Skin epidermis (tissue), 12 donors: ENCODE measurements at regions not wholly inside any gene's neighbourhood (a gene's known extent, or its start where the extent isn't known, plus 50 kb on each side); places are given as distances from the start of the nearest gene placed in this dataset.
"Not testable (repeated sequence)": the region's sequence is repeated elsewhere in the genome, so short reads cannot be mapped to it uniquely, and the experiment has no call there.

Source experiments
- H3K27ac ChIP-seq, 21 experiments: fragments of 200-600 bp; sonication (generic) in 11 of 21; one replicate each; pipeline ENCODE4 v1.5.0; 2020; ENCODE audit warnings: mild to moderate bottlenecking in 3 of 21, inconsistent platforms in 2 of 21, moderate library complexity in 2 of 21
- H3K4me3 ChIP-seq, 7 experiments: fragments of 200-600 bp; sonication (generic) in 2 of 7; one replicate each; pipeline ENCODE4 v1.5.0; 2020; ENCODE audit warnings: inconsistent platforms in 2 of 7, mild to moderate bottlenecking in 2 of 7, moderate library complexity in 1 of 7

DNA sequence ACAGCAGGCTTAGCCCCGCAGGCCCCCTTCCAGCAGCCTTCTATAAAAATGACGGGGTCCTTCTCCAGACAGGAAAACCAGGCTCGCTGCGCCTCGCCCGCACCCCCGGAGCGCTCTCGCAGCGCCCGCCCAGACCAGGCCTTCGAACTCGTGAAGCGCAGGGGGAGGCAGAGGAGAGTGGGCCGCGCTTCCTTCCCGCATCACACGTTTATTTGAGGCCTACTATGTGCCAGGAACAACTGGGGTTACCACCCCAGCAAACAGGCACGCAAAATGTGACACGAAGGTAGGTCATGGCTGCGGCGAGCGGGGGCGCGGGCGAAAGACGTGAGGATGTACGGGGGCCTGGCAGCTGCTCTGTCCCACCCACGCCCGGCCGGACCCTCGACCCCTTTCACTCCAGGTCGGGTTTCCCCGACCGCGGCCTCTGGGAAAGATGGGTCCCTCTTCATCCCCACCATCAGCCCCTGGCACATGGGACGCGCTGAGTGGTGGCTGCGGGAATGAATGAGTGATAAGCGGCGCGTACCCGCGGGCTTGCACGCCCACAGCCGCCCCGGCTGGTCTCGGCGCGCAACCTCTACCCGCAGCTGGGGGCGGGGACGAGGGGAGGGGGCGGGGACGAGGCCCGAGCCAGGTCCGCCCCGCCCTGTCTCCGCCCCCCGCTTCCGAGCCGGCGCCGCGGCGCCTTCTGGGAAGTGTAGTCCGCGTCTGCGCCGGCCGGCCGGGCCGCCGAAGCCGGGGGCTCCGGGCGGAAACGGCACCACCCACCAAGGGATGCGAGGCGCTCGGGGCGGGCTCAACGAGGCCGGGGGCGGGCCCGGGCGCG is 59.1 kb downstream of the ZNF467 start:
- H3K4me3 ChIP-seq: peak overlapping the region; percentile 48 to 76 (median 52)
- H3K27ac ChIP-seq: peak overlapping the region in 15 of 21 experiments; percentile 1 to 87 (median 78)

DNA sequence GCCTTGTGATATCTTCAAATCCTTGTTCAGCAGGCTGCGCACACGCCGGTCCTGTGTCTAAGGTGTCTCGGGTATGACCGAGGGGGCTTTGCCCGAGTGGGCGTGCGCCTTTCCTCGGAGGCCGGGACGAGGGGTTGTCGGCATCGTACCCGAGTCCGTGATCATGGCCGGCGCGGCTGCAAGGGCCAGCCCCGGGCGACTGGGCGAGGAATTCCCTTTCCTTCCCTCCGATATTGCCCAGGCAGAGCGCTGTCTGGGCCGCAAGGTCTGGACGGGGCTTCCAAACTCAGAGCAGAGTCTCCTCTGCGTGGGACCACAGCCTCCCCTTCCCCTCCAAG is 59.7 kb downstream of the ZNF467 start:
- Histone ChIP-seq H3K27ac (no peak overlapping the region), H3K4me3 (peak overlapping the region in 3 of 7 experiments; percentile 48 to 76 (median 52))

DNA sequence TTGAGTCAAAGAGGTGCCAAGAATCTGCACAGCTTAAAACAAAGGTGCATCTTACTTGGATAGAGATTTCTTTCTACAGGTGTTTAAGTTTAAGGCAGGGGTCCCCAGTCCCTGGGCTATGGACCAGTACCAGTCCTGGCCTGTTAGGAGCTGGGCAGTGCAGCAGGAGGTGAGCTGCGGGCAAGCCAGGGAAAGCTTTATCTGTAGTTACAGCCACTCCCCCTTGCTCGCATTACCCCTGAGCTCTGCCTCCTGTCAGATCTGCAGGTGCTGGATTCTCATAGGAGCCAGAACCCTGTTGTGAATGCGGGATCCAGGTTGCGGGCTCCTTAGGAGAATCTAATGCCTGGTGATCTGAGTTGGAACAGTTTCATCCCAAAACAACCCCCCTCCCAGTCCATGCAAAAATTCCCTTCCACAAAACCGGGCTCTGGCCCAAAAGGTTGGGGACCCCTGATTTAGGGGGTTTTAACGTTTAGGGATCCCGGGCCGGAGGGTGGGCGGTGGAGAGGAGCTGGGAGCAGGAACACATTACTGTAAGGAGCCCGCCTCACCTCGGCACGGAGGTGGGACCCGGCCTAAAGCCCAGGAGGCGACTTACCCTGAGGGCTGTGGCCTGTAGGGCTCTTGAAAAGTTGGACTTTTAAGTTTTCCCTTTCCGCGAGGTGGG is 60.2 kb downstream of the ZNF467 start:
- H3K4me3 ChIP-seq: no peak overlapping the region
- no peak overlapping the region for H3K27ac ChIP-seq

DNA sequence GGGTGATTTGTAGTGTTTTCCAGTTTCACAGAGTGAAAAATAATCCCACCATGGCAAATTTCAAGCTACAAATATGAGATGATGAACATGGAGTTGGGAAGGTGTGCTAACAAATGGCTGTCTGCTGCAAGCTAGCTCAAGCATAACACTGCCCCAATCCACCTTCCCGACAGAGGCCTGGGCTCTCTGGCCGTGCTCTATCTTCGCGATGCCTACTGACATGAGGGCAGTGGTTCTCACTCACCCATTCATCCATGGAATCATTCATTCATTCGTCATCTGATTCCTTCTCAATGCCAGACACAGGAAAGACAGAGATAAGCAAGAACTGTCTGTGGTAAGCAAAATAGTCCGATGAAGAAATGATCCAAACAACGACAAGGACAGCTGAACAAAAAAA is 65.4 kb downstream of the ZNF467 start:
- H3K27ac ChIP-seq: no peak overlapping the region

DNA sequence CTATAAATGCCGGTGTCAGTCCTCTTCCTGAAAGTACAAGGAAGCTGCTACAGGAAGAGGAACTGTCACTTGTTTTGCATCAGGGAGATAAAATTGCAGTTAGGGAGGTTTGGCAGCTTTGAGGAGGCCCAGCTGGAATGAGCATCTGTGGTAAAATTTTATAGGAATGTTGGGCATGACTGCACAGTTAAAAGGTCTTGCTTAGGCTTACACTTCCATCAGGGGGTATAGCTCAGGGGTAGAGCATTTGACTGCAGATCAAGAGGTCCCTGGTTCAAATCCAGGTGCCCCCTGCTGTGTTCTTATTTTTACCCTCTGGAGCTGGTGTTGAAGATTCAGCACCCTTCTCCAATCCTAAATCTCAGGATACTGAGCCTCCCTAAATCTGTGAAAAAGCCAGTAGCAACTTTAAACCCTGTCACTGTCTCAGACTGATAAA is 65.9 kb downstream of the ZNF467 start:
- H3K27ac ChIP-seq: no peak overlapping the region
- no peak overlapping the region for H3K4me3 ChIP-seq

More for the DNA sequence above, 65.4 kb downstream of the ZNF467 start:
- H3K4me3 ChIP-seq: no peak overlapping the region

DNA sequence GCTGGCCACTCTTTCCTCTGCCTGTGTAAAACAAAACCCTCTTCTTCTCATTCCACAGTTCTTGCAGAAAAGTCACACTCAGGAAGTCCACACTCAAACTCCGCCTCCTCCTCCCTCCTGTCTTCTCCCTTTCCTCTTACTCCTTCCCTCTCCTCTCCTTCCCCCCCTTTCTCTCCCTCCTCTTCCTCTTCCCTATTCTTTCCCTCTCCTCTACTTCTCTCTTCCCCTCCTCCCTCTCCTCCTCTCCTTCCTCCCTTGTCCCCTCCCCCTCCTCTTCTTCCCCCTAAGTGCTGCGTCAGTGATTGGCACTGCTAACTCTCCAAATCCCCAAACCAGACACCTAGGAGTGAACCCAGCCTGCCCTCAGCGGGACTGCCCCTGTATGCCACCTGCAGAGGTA is 67.0 kb downstream of the ZNF467 start:
- Histone ChIP-seq H3K4me3 (no peak overlapping the region), H3K27ac (no peak overlapping the region)

DNA sequence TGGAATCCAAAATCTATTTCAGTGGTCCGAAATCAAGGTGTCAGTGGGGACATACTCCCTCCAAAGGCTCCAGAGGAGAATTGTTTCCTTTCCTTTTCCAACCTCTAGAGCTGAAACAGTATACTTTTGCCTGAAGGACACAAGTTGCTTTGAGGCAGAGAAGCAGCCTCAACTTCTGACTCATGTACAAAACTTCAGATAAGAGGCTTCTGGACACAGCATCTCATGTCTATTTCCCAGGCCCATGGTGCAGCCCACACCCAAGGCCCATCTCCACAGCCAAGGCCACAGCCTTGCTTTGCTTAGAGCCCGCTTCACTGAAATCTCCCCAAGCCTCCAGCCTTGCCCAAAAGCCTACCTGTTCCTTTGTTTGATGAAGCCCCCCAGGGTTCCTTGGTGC is 68.9 kb downstream of the ZNF467 start:
- H3K27ac ChIP-seq: no peak overlapping the region
- no peak overlapping the region for H3K4me3 ChIP-seq

DNA sequence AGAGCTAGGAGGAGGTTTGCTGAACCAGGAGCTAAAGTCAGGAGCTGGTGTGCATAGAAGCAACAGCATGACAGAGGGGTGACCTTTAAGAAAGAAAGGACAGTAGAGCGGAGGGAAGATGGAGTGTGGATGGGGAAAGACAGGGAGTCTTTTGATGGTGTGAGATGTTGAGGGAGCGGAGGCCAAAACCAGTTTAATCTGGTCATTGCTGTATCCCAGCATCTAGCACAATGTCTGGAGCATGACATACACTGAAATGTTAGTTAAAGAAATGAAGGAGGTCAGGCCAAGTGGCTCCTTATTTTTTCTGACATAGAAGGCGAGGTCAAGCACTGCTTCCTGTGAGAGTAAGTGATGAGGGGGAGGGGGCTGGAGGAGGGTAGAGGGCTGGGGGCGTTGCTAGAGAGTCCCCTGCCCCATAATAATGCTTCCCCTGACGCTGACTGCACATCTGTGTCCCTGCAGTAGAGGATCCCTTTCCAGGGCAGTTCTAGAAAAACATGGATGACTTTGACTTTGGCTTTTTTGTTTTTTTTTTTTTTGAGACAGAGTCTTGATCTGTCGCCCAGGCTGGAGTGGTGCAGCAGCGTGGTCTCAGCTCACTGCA is 70.2 kb downstream of the ZNF467 start:
- H3K4me3 ChIP-seq: no peak overlapping the region
- no peak overlapping the region for H3K27ac ChIP-seq

DNA sequence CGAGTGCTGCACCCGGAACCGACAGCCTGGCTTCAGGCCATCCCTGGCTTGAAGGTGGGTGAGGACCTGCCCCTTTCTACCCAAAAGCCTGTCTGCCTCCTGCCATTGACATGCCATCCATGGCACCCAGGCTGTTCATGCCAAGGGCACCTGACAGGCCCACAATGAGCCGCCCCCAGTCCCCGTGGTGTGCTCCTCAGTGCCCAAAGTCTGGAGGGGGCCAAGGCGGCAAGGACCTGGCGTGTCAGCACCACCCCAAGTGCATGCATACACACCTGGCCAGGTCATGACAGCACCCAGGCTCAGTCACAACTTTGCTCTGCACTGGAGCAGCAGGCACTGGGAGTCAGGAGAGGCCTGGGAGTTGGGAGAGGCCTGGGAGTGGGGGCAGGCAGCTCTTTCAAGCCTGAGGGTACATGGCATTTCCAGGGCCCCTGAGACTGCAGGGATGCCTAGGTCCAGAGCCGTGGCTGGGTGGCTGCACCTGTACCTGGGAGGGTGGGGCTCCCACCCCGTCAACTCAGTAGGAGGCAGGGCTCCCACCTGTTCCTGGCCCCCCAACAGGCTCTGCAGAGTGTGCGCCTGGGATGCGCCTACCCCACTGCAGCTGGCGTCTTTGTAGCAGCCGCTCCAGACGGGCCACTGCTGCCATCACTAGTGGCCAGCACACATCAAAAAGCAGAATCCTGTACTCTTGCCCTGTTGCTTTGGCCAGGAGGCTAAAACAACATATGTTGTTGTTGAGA is 71.7 kb downstream of the ZNF467 start:
- Histone ChIP-seq H3K27ac (no peak overlapping the region), H3K4me3 (no peak overlapping the region)

DNA sequence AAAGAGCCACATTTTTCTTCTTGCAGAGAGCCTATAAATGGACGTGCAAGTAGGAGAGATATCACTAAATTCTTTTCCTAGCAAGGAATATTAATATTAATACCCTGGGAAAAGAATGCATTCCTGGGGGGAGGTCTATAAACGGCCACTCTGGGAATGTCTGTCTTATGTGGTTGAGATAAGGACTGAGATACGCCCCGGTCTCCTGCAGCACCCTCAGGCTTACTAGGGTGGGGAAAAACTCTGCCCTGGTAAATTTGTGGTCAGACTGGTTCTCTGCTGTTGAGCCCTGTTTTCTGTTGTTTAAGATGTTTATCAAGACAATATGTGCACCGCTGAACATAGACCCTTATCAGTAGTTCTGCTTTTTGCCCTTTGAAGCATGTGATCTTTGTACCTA is 75.6 kb downstream of the ZNF467 start:
- not testable (repeated sequence) for H3K4me3 ChIP-seq, H3K27ac ChIP-seq

DNA sequence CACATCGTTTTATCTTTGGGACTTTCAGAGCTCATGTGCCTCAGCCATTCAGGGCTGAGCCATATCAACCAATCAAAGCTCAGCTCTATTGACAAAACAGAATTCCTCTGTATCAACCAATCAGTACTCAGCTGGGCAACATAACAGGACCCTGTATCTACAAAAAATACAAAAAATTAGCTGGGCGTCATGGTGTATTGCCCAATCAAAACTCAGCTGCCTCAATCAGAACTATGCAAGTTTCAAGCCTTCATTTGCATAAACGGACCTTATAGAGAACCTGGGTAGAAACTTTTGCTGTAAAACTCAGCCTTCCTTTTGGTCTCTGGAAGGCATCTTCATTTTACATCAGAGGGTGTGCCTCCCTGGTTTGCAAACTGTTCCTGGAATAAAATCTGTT is 77.1 kb downstream of the ZNF467 start:
- H3K4me3 ChIP-seq: no peak overlapping the region

DNA sequence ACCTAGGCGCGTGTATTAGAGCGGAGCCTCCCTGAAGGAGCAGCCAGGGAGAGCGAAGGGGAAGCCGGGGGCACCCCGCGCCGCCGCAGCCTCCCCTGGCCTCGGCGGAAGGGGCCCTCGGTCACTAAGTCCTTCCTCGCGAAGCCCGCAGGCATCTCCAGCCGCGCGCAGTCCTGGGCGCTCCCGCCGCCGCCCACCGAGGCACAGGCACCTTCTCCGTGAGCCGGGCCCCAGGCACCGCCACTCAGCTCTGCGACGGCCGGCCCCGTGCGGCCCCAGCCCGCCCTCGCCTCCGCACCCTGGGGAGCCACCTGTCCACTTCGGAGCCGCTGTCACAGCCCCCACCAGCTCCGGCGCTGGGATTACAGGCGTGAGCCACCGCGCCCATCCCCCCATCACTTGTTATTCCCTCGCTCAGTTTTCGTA is 80.8 kb downstream of the ZNF467 start:
- no peak overlapping the region for H3K4me3 ChIP-seq
- no peak overlapping the region for H3K27ac ChIP-seq

More for the DNA sequence above, 77.1 kb downstream of the ZNF467 start:
- no peak overlapping the region for H3K27ac ChIP-seq

DNA sequence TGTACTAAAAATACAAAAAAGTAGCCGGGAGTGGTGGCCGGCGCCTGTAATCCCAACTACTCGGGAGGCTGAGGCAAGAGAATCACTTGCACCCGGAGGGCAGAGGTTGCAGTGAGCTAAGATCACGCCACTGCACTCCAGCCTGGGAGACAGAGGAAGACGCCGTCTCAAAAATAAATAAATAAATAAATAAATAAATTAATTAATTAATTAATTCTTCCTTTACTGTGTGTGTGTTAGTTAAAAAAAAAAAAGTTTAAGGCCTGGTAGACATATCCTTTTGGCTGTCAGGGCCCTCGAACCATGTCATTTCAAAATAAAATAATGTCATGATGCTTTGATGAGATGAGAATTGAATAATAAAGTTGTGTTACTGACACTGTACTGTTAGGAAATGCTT is 81.3 kb downstream of the ZNF467 start:
- Histone ChIP-seq H3K4me3 (no peak overlapping the region), H3K27ac (no peak overlapping the region)

DNA sequence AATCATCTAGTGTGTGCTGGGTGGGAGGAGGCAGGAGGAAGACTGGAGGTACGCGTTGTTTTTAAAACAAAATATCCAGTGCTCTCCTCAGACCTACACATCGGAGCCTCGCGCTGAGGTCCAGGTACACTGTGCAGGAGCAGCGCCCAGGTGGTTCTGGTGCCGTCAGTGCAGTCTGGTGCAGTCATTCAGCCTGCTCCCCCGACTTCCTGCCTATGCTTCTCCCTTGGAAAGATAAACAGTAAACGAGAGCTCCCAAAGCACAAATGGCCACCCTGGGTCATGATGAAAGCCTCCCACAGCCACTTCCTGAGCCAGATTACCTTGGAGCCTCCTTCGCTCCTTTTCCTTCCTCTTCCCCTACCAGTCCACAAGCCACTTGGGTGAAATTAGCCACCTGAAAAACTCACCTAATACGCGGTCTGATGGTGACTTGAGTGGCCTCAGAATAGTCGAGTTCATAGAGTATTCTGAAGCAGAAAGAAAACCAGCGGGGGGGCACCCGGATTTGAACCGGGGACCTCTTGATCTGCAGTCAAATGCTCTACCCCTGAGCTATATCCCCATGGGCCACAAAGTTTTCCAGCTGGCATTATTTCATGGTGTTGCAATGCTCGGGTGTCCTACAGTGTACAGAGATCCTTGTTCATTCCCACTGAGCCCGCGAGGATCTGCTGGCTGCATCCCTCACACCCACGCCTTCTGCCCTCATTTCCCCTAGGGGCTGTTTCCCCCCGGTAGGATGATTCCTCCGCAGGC is 82.5 kb downstream of the ZNF467 start:
- H3K27ac ChIP-seq: no peak overlapping the region
- no peak overlapping the region for H3K4me3 ChIP-seq

DNA sequence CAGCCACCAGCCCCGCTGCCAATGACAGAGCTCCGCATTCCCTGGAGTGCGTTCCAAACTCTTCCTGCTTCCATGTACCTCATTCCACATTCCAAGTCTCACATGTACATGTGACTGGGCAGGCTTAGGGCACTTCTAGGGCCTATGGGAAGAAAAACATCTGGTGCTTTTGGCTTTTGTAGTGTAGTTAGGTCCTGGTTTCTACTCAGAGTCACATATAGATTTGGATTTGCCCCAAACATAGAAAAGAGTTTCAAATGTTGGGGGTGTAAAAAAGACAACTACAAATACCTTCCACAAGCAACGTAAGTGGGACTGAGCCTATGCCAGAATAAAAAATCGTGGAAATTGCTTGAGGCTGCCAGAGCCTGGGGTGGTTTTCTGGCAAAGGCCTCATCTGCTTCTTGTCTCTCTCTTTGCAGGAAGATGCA is 84.1 kb downstream of the ZNF467 start:
- H3K27ac ChIP-seq: no peak overlapping the region
- no peak overlapping the region for H3K4me3 ChIP-seq

DNA sequence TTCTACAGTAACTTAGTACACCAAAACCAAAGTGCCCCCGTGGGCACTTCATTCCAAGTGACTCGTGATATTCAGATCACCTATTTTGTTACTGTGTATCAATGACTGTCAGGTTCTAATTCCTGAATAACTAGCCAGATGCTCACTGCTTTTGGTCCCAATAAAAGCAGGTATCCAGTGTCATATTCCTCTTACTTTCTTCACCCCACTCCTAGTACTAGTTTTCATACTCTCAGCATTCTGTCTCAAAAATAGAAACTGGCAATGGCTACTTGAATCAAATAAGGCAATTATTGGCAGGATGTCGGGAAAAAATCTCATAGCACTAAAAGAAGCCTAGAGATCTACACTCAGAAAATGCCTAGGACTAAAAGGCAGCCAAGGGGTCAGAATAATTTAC is 84.6 kb downstream of the ZNF467 start:
- H3K4me3 ChIP-seq: no peak overlapping the region
- no peak overlapping the region for H3K27ac ChIP-seq

DNA sequence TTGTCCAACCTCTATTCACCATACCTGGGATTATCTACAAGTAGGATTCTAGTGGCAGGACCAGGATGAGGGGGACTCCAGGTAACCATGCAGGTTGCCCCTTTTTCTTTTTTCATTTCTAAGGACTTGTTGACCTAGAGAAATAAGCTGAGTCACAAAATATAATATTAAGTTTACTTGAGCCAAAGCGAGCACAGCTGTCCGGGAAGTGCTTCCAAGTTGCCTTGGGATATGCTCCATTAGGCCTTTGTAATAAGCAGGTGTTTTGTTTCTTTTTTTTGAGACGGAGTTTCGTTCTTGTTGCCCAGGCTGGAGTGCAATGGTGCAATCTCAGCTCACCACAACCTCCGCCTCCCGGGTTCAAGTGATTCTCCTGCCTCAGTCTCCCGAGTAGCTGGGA is 85.6 kb downstream of the ZNF467 start:
- not testable (repeated sequence) for H3K4me3 ChIP-seq, H3K27ac ChIP-seq

DNA sequence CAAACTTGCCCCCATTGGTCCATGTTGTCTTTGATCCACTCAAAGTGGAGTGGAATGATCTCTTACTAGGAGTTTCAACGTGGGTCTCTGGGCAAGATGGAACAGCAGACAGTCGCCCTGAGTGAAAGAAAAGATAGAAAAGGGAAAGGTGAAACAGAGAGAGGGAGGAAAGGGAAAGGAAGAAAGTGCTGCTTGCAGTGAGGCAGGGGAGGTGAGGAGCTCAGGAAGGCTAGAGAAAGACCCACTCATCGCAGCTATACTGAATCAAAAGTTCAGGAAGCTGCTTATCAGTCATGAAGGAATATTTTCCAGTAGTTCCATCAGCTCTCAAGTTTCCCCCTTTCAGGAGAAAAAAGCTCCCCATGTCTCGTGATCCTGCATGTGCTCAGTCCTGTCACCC is 86.9 kb downstream of the ZNF467 start:
- Histone ChIP-seq H3K4me3 (no peak overlapping the region), H3K27ac (no peak overlapping the region)

DNA sequence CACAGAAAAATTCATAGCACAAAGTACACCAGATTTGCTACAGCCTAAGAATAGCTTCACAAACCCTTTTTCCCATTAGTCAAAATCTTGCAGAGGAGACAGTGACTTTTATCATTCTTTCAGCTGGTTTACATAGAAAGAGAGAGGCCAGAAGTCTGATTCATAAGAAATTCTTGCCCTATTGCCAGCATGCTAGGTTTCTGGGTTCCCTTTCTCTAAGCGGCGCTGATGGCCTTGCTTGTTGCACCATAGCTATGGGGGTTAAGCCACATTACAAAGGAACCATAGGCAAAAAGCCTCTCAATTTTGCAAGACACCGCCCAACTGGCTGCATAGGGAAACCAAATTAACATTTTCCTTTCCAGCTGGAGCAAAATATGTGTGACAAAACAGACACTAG is 87.4 kb downstream of the ZNF467 start:
- H3K27ac ChIP-seq: no peak overlapping the region
- no peak overlapping the region for H3K4me3 ChIP-seq

DNA sequence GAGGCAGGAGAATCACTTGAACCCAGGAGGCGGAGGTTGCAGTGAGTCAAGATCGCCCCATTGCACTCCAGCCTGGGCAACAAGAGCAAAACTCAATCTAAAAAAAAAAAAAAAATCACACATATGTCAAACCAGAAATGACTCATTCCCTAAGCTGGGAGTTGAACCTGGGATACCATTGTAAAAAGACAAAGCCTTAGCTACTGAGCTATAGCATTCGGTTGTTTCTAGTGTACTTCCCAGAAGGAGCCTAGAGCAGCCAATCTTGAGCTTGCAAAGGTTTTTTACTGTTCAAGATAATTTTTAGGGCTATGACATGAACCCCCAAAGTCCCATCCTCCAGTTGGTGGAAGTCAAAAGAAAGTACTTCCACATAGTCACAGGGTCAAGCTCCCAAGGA is 87.9 kb downstream of the ZNF467 start:
- no peak overlapping the region for H3K27ac ChIP-seq
- no peak overlapping the region for H3K4me3 ChIP-seq
